H1 (cell line): ENCODE measurements at regions not wholly inside any gene's neighbourhood (a gene's known extent, or its start where the extent isn't known, plus 50 kb on each side); places are given as distances from the start of the nearest gene placed in this dataset.

Source experiments
- CTCF ChIA-PET: fragments of 300-600 bp; sonication (Branson Sonifier 250); formaldehyde crosslinking; loops from one replicate; lab custom pipeline; 2021; ENCODE audit not compliant: partially characterized antibody; lab: Charles Lee
- POLR2A ChIA-PET: fragments of 300-600 bp; sonication (Branson Sonifier 250); formaldehyde crosslinking; loops from one replicate; lab custom pipeline; 2021; ENCODE audit warnings: inconsistent platforms; ENCODE audit not compliant: partially characterized antibody; lab: Charles Lee
- DNase-seq, 2 experiments: peaks; one replicate each; pipeline versions ENCODE4 v3.0.0 to v3.0.0-alpha.2; 2010 to 2022; ENCODE audit warnings: low spot score in 2 of 2, low read depth in 1 of 2, mixed read lengths in 1 of 2
- FAIRE-seq: peaks from 2 replicates; lab custom pipeline; 2011; peaks lifted over from hg19 to GRCh38; lab: Jason Lieb, UNC
- H2AFZ ChIP-seq: 2 replicates; pipeline ENCODE4 v1.8.1; 2012; ENCODE audit warnings: low read length, inconsistent platforms
- H2AK5ac ChIP-seq: 2 replicates; pipeline ENCODE4 v1.6.1; 2013; ENCODE audit warnings: low read depth, low read length
- H2BK120ac ChIP-seq: replicated peaks from 2 replicates; pipeline ENCODE3; 2013; ENCODE audit warnings: low read depth, low read length, inconsistent platforms
- H2BK12ac ChIP-seq: 2 replicates; pipeline ENCODE4 v1.6.1; 2013; ENCODE audit warnings: low read depth, low read length
- H2BK15ac ChIP-seq: 2 replicates; pipeline ENCODE4 v1.6.1; 2013; ENCODE audit warnings: low read length
- H2BK20ac ChIP-seq: 2 replicates; pipeline ENCODE4 v1.6.1; 2013; ENCODE audit warnings: low read length
- H2BK5ac ChIP-seq: 2 replicates; pipeline ENCODE4 v1.6.1; 2013; ENCODE audit warnings: low read depth, low read length
- H3K14ac ChIP-seq: 2 replicates; pipeline ENCODE4 v1.6.1; 2013; ENCODE audit warnings: inconsistent platforms; ENCODE audit not compliant: insufficient read length
- H3K18ac ChIP-seq: 2 replicates; pipeline ENCODE4 v1.6.1; 2013; ENCODE audit warnings: low read length; ENCODE audit errors: extremely low read depth
- H3K23ac ChIP-seq: 2 replicates; pipeline ENCODE4 v1.6.1; 2013; ENCODE audit warnings: inconsistent platforms; ENCODE audit not compliant: insufficient read length
- H3K23me2 ChIP-seq: 2 replicates; pipeline ENCODE4 v1.6.1; 2013; ENCODE audit warnings: low read depth, low read length
- H3K27ac ChIP-seq: 2 replicates; pipeline ENCODE4 v1.6.1; 2011; ENCODE audit warnings: low read depth, low read length, inconsistent platforms
- H3K27me3 ChIP-seq, 4 experiments: replicated peaks in 1 of 4; 1 replicate in 1 of 4; 2 replicates in 3 of 4; pipeline versions ENCODE4 v1.6.1 to v1.8.1; 2011 to 2013; ENCODE audit warnings: low read length in 3 of 4, mild to moderate bottlenecking in 3 of 4, inconsistent platforms in 2 of 4, mixed read lengths in 2 of 4, moderate library complexity in 1 of 4; ENCODE audit not compliant: control insufficient read depth in 3 of 4, insufficient read depth in 3 of 4; ENCODE audit errors: extremely low read depth in 1 of 4
- H3K36me3 ChIP-seq, 4 experiments: 2 replicates each; pipeline versions ENCODE4 v1.6.1 to v1.8.1; 2011 to 2013; ENCODE audit warnings: mild to moderate bottlenecking in 4 of 4, low read length in 3 of 4, moderate library complexity in 2 of 4, control low read depth in 1 of 4, inconsistent platforms in 1 of 4; ENCODE audit not compliant: insufficient read depth in 4 of 4, control insufficient read depth in 2 of 4
- H3K4ac ChIP-seq: replicated peaks from 2 replicates; pipeline ENCODE3; 2013; ENCODE audit warnings: low read length, low read depth, mixed read lengths, inconsistent platforms; ENCODE audit not compliant: insufficient read length
- H3K4me1 ChIP-seq, 4 experiments: replicated peaks in 1 of 4; 1 replicate in 1 of 4; 2 replicates in 3 of 4; pipeline versions ENCODE4 v1.6.1 to v1.8.1; 2011 to 2013; ENCODE audit warnings: low read length in 3 of 4, inconsistent platforms in 2 of 4, mixed read lengths in 1 of 4; ENCODE audit not compliant: insufficient read depth in 4 of 4, control insufficient read depth in 3 of 4
- H3K4me2 ChIP-seq, 2 experiments: 2 replicates each; pipeline versions ENCODE4 v1.6.1 to v1.8.1; 2011 to 2013; ENCODE audit warnings: low read depth in 2 of 2, low read length in 2 of 2, control low read depth in 1 of 2, inconsistent platforms in 1 of 2, mild to moderate bottlenecking in 1 of 2; ENCODE audit not compliant: insufficient read depth in 1 of 2
- H3K4me3 ChIP-seq, 4 experiments: fragments of 200-600, 300-600 bp in 1 of 4; sonication (generic), shearing (Covaris generic), sonication (Bioruptor Twin) in 1 of 4; 2 replicates each; pipeline versions ENCODE4 v1.5.1 to v1.8.1; 2011 to 2016; ENCODE audit warnings: low read length in 4 of 4, low read depth in 3 of 4, control low read depth in 2 of 4, inconsistent platforms in 2 of 4, mild to moderate bottlenecking in 2 of 4, mixed read lengths in 1 of 4, moderate library complexity in 1 of 4; ENCODE audit not compliant: insufficient read depth in 2 of 4; ENCODE audit errors: extremely low read depth in 1 of 4
- H3K56ac ChIP-seq: replicated peaks from 2 replicates; pipeline ENCODE3; 2013; ENCODE audit warnings: low read depth, mild to moderate bottlenecking, mixed read lengths, low read length, inconsistent platforms; ENCODE audit not compliant: insufficient read length
- H3K79me1 ChIP-seq: 2 replicates; pipeline ENCODE4 v1.6.1; 2013; ENCODE audit warnings: low read depth, low read length, control low read depth
- H3K79me2 ChIP-seq, 2 experiments: 2 replicates each; pipeline versions ENCODE4 v1.6.1 to v1.8.1; 2012 to 2013; ENCODE audit warnings: low read length in 2 of 2, mild to moderate bottlenecking in 2 of 2, inconsistent platforms in 1 of 2; ENCODE audit not compliant: insufficient read depth in 2 of 2, control insufficient read depth in 1 of 2
- H3K9ac ChIP-seq, 4 experiments: replicated peaks in 1 of 4; 1 replicate in 1 of 4; 2 replicates in 3 of 4; pipeline versions ENCODE4 v1.6.1 to v1.8.1; 2011 to 2013; ENCODE audit warnings: low read depth in 3 of 4, low read length in 3 of 4, control low read depth in 2 of 4, mild to moderate bottlenecking in 2 of 4, moderate library complexity in 2 of 4, inconsistent platforms in 1 of 4; ENCODE audit errors: extremely low read depth in 1 of 4
- H3K9me3 ChIP-seq, 2 experiments: 2 replicates each; pipeline versions ENCODE4 v1.6.1 to v1.8.1; 2012 to 2013; ENCODE audit warnings: mild to moderate bottlenecking in 2 of 2, moderate library complexity in 2 of 2, control low read depth in 1 of 2, inconsistent platforms in 1 of 2, low read depth in 1 of 2, low read length in 1 of 2, mixed read lengths in 1 of 2; ENCODE audit not compliant: insufficient read depth in 2 of 2
- H4K20me1 ChIP-seq, 2 experiments: replicated peaks in 1 of 2; 2 replicates each; pipeline versions ENCODE3 to v1.8.1; 2011 to 2013; ENCODE audit warnings: inconsistent platforms in 2 of 2, low read length in 2 of 2, mild to moderate bottlenecking in 1 of 2; ENCODE audit not compliant: insufficient read depth in 2 of 2, control insufficient read depth in 1 of 2
- H4K5ac ChIP-seq: 2 replicates; pipeline ENCODE4 v1.6.1; 2013; ENCODE audit warnings: low read length, low read depth, mixed read lengths, inconsistent platforms; ENCODE audit not compliant: insufficient read length
- H4K8ac ChIP-seq: 2 replicates; pipeline ENCODE4 v1.8.0; 2013; ENCODE audit warnings: mild to moderate bottlenecking, moderate library complexity, low read length, inconsistent platforms; ENCODE audit not compliant: insufficient read depth; ENCODE audit errors: extremely low read depth
- H4K91ac ChIP-seq: replicated peaks from 2 replicates; pipeline ENCODE3; 2013; ENCODE audit warnings: low read length, mixed read lengths, inconsistent platforms; ENCODE audit not compliant: insufficient read length
- HDAC6 ChIP-seq: IDR thresholded peaks from one replicate; pipeline ENCODE4 v1.7.1; 2012; ENCODE audit warnings: low read depth, mild to moderate bottlenecking, inconsistent platforms, low read length, moderate library complexity
- JUN ChIP-seq: IDR thresholded peaks from 2 replicates; pipeline ENCODE4 v1.6.1; 2011; ENCODE audit warnings: low read depth, mild to moderate bottlenecking, improper control_type of control experiment, low read length
- NRF1 ChIP-seq: IDR thresholded peaks from 2 replicates; pipeline ENCODE4 v1.6.1; 2011; ENCODE audit warnings: mild to moderate bottlenecking, low read depth, low read length, improper control_type of control experiment
- POLR2A ChIP-seq, 2 experiments: IDR thresholded peaks; 1 replicate in 1 of 2; 2 replicates in 1 of 2; pipeline ENCODE4 v1.6.1; 2011; ENCODE audit warnings: low read depth in 2 of 2, low read length in 2 of 2, mild to moderate bottlenecking in 2 of 2; ENCODE audit errors: control extremely low read depth in 1 of 2
- POLR2AphosphoS5 ChIP-seq: IDR thresholded peaks from 2 replicates; pipeline ENCODE4 v1.6.1; 2011; ENCODE audit warnings: low read depth, low read length
- RNF2 ChIP-seq: fragments of 200-900, 300-1000 bp; sonication (generic); IDR thresholded peaks from 2 replicates; pipeline ENCODE4 v1.7.1; 2016; ENCODE audit warnings: borderline replicate concordance, low read depth, mild to moderate bottlenecking, antibody characterized with exemption, low read length; ENCODE audit not compliant: poor library complexity, severe bottlenecking; ENCODE audit errors: missing control alignments
- SAP30 ChIP-seq: fragments of 300-600 bp; sonication (generic); IDR thresholded peaks from 2 replicates; pipeline ENCODE4 v1.7.1; 2012; ENCODE audit warnings: low read length, moderate library complexity, mild to moderate bottlenecking, inconsistent platforms; ENCODE audit not compliant: insufficient read depth, insufficient replicate concordance
- SRF ChIP-seq: IDR thresholded peaks from 2 replicates; pipeline ENCODE4 v1.6.1; 2011; ENCODE audit warnings: mild to moderate bottlenecking, low read depth, low read length, moderate library complexity
- TCF12 ChIP-seq: IDR thresholded peaks from 2 replicates; pipeline ENCODE4 v1.6.1; 2011; ENCODE audit warnings: low read depth, mild to moderate bottlenecking, low read length
- TEAD4 ChIP-seq: IDR thresholded peaks from 2 replicates; pipeline ENCODE4 v1.6.1; 2012; ENCODE audit warnings: low read depth, low read length, inconsistent platforms, mixed read lengths
- WGBS, 2 experiments: shearing (Covaris generic) in 1 of 2; methylation state at CpG; one replicate each; pipeline versions ENCODE4 v1.1.6 to v1.1.7; 2013 to 2015; ENCODE audit warnings: low lambda C conversion rate in 2 of 2, mixed read lengths in 2 of 2, inconsistent platforms in 1 of 2, low coverage in 1 of 2, missing lambda C conversion rate in 1 of 2; ENCODE audit not compliant: insufficient replicate concordance in 2 of 2, insufficient coverage in 1 of 2, insufficient read length in 1 of 2; ENCODE audit errors: extremely low coverage in 1 of 2, missing lambda C conversion rate in 1 of 2; 5-methylcytosine and 5-hydroxymethylcytosine counted together

DNA sequence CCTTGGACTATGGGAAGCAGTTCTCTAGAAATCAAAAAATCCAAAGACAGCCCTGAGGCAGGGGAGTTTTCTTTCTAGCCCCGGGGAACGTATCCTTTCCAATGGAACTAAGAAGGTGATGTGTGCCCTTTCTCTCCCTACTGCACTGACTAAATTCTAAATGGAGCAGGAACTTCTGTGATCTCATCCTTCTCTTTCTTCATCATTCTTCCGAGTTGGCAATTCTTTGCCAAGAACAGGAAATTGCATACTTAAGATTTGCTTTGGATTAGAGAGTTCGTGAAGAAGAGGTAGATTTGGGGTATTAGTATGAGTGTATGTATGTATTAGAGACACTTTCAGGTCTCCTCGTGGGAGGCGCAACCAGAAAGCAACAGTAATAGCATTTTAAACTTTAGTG, 178.0 kb upstream of the PIK3R1 start:
- TF ChIP-seq RNF2 (no peak), HDAC6 (no peak), POLR2AphosphoS5 (no peak), TCF12 (no peak), SAP30 (no peak), TEAD4 (no peak), JUN (no peak), SRF (no peak), NRF1 (no peak), POLR2A (IDR thresholded peaks at IDR 0.05; ENCODE audit: control extremely low read depth in 1 of 2, low read depth in 2 of 2, low read length in 2 of 2) (no peak)
- no peaks in the 10 kb centered on the region for H3K79me2 ChIP-seq
- FAIRE-seq: no peak
- no peak overlapping the region for H3K4ac ChIP-seq
- H4K8ac ChIP-seq: no peak overlapping the region
- no peak overlapping the region for H2AK5ac ChIP-seq
- H3K36me3 ChIP-seq: no peaks in the 10 kb centered on the region
- no peak overlapping the region for H3K27ac ChIP-seq
- no peak for DNase-seq
- H3K9ac ChIP-seq: no peak overlapping the region
- H2BK12ac ChIP-seq: no peak overlapping the region
- H3K9me3 ChIP-seq: no peaks in the 10 kb centered on the region
- H4K5ac ChIP-seq: no peak overlapping the region
- H3K18ac ChIP-seq: no peak overlapping the region
- no peak overlapping the region; the same call in 1 of the 2 replicates for H2BK15ac ChIP-seq
- no peak overlapping the region for H2AFZ ChIP-seq
- no peak overlapping the region for H3K23ac ChIP-seq
- no peak overlapping the region for H3K56ac ChIP-seq
- H3K14ac ChIP-seq: no peak overlapping the region
- ChIA-PET POLR2A (no interaction called here), CTCF (no interaction called here)
- H3K79me1 ChIP-seq: no peaks in the 10 kb centered on the region
- no peak overlapping the region for H3K4me3 ChIP-seq
- H4K91ac ChIP-seq: no peak overlapping the region
- no peaks in the 10 kb centered on the region for H4K20me1 ChIP-seq
- H3K4me1 ChIP-seq: peaks cover 0 to 4% (median 0%) of the 10 kb centered on the region in 4 experiments; a peak in 1 of 7 replicates
- no peak overlapping the region for H2BK120ac ChIP-seq
- no peaks in the 10 kb centered on the region for H3K23me2 ChIP-seq
- no peaks in the 10 kb centered on the region for H3K27me3 ChIP-seq
- 92 to 100% methylated on average over 1 to 6 of the region's 6 CpGs for WGBS, 2 experiments
- no peak overlapping the region for H3K4me2 ChIP-seq
- H2BK5ac ChIP-seq: no peak overlapping the region
- no peak overlapping the region for H2BK20ac ChIP-seq
